ENCODE measurements at regions not wholly inside any gene's neighbourhood (a gene's known extent, or its start where the extent isn't known, plus 50 kb on each side); places are given as distances from the start of the nearest gene placed in this dataset.

DNA sequence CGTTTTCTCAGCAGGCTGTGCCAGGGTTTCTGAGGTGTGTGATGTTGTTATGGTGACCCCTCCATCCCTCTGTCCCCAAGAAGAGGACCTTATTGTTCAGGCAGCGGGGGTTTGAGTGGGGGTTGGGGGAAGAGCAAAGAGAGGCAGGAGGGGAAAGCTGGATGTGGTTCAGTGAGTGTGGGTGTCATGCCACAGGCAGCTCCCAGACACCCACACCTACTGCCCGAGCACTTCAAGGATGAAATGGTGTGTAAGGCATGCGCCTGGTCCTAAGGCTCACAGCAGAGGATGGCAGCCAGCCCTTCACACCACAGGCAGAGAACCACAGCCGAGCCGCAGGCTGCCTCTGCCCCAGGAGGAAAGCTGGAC lies 49.9 kb upstream of the STUM start:
- H3K27me3 ChIP-seq (ENCODE audit: control insufficient read depth, insufficient read depth, low read length) = no peaks in the 10 kb centered on the region
- CTCF ChIA-PET = no interaction called here
- DNase-seq (ENCODE audit: low read depth, low spot score) (no peak), ATAC-seq (no peak)
- no TSS peak for BruUV-seq (replicated peaks)
- intact Hi-C loops (cut with micrococcal nuclease; ENCODE audit: unreplicated experiment) = no loop called here
- TF ChIP-seq POLR2AphosphoS5 (IDR thresholded peaks at IDR 0.05; ENCODE audit: low read depth, low read length) (no peak), SIN3A (IDR thresholded peaks at IDR 0.05; ENCODE audit: borderline replicate concordance, insufficient read depth, low read depth, low read length) (no peak), TCF7L2 (IDR thresholded peaks at IDR 0.05; ENCODE audit: low read depth, low read length) (no peak)
- TF ChIP-seq, protein P1, sequence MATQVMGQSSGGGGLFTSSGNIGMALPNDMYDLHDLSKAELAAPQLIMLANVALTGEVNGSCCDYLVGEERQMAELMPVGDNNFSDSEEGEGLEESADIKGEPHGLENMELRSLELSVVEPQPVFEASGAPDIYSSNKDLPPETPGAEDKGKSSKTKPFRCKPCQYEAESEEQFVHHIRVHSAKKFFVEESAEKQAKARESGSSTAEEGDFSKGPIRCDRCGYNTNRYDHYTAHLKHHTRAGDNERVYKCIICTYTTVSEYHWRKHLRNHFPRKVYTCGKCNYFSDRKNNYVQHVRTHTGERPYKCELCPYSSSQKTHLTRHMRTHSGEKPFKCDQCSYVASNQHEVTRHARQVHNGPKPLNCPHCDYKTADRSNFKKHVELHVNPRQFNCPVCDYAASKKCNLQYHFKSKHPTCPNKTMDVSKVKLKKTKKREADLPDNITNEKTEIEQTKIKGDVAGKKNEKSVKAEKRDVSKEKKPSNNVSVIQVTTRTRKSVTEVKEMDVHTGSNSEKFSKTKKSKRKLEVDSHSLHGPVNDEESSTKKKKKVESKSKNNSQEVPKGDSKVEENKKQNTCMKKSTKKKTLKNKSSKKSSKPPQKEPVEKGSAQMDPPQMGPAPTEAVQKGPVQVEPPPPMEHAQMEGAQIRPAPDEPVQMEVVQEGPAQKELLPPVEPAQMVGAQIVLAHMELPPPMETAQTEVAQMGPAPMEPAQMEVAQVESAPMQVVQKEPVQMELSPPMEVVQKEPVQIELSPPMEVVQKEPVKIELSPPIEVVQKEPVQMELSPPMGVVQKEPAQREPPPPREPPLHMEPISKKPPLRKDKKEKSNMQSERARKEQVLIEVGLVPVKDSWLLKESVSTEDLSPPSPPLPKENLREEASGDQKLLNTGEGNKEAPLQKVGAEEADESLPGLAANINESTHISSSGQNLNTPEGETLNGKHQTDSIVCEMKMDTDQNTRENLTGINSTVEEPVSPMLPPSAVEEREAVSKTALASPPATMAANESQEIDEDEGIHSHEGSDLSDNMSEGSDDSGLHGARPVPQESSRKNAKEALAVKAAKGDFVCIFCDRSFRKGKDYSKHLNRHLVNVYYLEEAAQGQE (IDR thresholded peaks at IDR 0.05; ENCODE audit: insufficient read depth in 1 of 2, low read depth in 2 of 2, low read length in 1 of 2) = no peak
- TF ChIP-seq, protein P2, sequence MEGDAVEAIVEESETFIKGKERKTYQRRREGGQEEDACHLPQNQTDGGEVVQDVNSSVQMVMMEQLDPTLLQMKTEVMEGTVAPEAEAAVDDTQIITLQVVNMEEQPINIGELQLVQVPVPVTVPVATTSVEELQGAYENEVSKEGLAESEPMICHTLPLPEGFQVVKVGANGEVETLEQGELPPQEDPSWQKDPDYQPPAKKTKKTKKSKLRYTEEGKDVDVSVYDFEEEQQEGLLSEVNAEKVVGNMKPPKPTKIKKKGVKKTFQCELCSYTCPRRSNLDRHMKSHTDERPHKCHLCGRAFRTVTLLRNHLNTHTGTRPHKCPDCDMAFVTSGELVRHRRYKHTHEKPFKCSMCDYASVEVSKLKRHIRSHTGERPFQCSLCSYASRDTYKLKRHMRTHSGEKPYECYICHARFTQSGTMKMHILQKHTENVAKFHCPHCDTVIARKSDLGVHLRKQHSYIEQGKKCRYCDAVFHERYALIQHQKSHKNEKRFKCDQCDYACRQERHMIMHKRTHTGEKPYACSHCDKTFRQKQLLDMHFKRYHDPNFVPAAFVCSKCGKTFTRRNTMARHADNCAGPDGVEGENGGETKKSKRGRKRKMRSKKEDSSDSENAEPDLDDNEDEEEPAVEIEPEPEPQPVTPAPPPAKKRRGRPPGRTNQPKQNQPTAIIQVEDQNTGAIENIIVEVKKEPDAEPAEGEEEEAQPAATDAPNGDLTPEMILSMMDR (IDR thresholded peaks at IDR 0.05) = no peak
- no peaks in the 10 kb centered on the region for H3K9me3 ChIP-seq (ENCODE audit: control insufficient read depth, insufficient read depth, low read depth, low read length)
- POLR2A ChIA-PET = no interaction called here
- H3K4me1 ChIP-seq (ENCODE audit: control insufficient read depth, insufficient read depth, low read length) = no peaks in the 10 kb centered on the region
- no peak overlapping the region for H3K4me3 ChIP-seq (ENCODE audit: low read depth in 2 of 2, low read length in 2 of 2)
- in situ Hi-C loops (cut with HindIII; ENCODE audit: low pct_unique_long_range_greater_than_20kb, low sequenced_read_pairs) = no loop called here
- H3K36me3 ChIP-seq (ENCODE audit: control insufficient read depth, insufficient read depth, low read length) = no peaks in the 10 kb centered on the region
- H3K27ac ChIP-seq (ENCODE audit: low read length) = no peak overlapping the region

Measured in Panc1 (cell line).